Uterus (tissue), 2 donors: ENCODE measurements at regions not wholly inside any gene's neighbourhood (a gene's known extent, or its start where the extent isn't known, plus 50 kb on each side); places are given as distances from the start of the nearest gene placed in this dataset.

Source experiments
- POLR2A ChIP-seq, 2 donors: fragments of 450-650 bp; IDR thresholded peaks; one replicate each; pipeline ENCODE4 v1.6.1; 2016; ENCODE audit warnings: antibody characterized with exemption in 2 of 2, mild to moderate bottlenecking in 1 of 2, moderate library complexity in 1 of 2
- TF ChIP-seq, protein P1 (sequence below), 4 experiments: fragments of 200-600 bp in 2 of 4; fragments of 450-650 bp in 2 of 4; sonication (generic) in 2 of 4; IDR thresholded peaks; one replicate each; pipeline ENCODE4 v1.5.1; 2016 to 2019; ENCODE audit warnings: antibody characterized with exemption in 4 of 4, mild to moderate bottlenecking in 2 of 4, moderate library complexity in 1 of 4

- TF ChIP-seq, protein P1, sequence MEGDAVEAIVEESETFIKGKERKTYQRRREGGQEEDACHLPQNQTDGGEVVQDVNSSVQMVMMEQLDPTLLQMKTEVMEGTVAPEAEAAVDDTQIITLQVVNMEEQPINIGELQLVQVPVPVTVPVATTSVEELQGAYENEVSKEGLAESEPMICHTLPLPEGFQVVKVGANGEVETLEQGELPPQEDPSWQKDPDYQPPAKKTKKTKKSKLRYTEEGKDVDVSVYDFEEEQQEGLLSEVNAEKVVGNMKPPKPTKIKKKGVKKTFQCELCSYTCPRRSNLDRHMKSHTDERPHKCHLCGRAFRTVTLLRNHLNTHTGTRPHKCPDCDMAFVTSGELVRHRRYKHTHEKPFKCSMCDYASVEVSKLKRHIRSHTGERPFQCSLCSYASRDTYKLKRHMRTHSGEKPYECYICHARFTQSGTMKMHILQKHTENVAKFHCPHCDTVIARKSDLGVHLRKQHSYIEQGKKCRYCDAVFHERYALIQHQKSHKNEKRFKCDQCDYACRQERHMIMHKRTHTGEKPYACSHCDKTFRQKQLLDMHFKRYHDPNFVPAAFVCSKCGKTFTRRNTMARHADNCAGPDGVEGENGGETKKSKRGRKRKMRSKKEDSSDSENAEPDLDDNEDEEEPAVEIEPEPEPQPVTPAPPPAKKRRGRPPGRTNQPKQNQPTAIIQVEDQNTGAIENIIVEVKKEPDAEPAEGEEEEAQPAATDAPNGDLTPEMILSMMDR (IDR thresholded peaks at IDR 0.05) = no peak
- no peak for TF ChIP-seq POLR2A (IDR thresholded peaks at IDR 0.05)
These were observed 946.6 kb downstream of the STIM2 start for GRCh38 chr4:27807207-27807606.
